ENCODE measurements at regions not wholly inside any gene's neighbourhood (a gene's known extent, or its start where the extent isn't known, plus 50 kb on each side); places are given as distances from the start of the nearest gene placed in this dataset.

DNA sequence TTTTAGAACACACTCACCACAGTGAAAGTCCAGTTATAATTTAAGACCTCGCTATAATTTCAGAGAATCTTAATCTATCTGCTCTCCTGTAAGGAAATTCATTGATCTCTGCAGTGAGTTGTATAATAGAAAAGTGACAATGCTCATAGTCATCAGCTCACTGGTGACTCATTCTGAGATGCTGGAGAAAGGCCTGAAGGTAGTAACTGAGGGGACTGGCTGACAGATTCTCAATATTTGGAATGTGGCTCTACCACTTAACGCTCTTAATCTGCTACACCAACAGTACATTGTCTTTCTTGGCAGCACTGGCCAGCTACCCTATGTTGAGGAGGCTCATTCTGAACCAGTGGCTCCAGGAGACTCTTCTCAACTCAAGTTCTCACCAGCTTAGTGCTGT is 246.1 kb downstream of the RPRM start:
- H3K4me1 ChIP-seq (ENCODE audit: control insufficient read depth in 4 of 4, insufficient read depth in 4 of 4, low read length in 3 of 4): no peaks in the 10 kb centered on the region
- no peaks in the 10 kb centered on the region for H3K36me3 ChIP-seq (ENCODE audit: control insufficient read depth in 4 of 4, insufficient read depth in 3 of 4, low read depth in 1 of 4, low read length in 3 of 4)
- WGBS: 64% methylated on average over 2 of the region's 2 CpGs
- H3K4me3 ChIP-seq (ENCODE audit: low read depth in 1 of 3, low read length in 3 of 3): no peak overlapping the region
- no peak for DNase-seq (ENCODE audit: low spot score)
- H3K9ac ChIP-seq (ENCODE audit: low read depth in 1 of 2, low read length in 2 of 2): no peak overlapping the region
- TF ChIP-seq JUND (IDR thresholded peaks at IDR 0.05) (no peak), ZBTB33 (IDR thresholded peaks at IDR 0.05) (no peak), YY1 (IDR thresholded peaks at IDR 0.05) (no peak), TAF1 (conservative IDR thresholded peaks at IDR 0.05) (no peak), SP1 (IDR thresholded peaks at IDR 0.05) (no peak), GABPA (IDR thresholded peaks at IDR 0.05 in 1 of 2, conservative IDR thresholded peaks at IDR 0.05 in 1 of 2) (no peak), EGR1 (IDR thresholded peaks at IDR 0.05; ENCODE audit: low read depth in 2 of 2) (no peak), FOXA1 (IDR thresholded peaks at IDR 0.05) (no peak), HNF4A (conservative IDR thresholded peaks at IDR 0.05) (no peak)
- TF ChIP-seq, protein P1, sequence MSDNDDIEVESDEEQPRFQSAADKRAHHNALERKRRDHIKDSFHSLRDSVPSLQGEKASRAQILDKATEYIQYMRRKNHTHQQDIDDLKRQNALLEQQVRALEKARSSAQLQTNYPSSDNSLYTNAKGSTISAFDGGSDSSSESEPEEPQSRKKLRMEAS (IDR thresholded peaks at IDR 0.05): no peak
- TF ChIP-seq, protein P2, sequence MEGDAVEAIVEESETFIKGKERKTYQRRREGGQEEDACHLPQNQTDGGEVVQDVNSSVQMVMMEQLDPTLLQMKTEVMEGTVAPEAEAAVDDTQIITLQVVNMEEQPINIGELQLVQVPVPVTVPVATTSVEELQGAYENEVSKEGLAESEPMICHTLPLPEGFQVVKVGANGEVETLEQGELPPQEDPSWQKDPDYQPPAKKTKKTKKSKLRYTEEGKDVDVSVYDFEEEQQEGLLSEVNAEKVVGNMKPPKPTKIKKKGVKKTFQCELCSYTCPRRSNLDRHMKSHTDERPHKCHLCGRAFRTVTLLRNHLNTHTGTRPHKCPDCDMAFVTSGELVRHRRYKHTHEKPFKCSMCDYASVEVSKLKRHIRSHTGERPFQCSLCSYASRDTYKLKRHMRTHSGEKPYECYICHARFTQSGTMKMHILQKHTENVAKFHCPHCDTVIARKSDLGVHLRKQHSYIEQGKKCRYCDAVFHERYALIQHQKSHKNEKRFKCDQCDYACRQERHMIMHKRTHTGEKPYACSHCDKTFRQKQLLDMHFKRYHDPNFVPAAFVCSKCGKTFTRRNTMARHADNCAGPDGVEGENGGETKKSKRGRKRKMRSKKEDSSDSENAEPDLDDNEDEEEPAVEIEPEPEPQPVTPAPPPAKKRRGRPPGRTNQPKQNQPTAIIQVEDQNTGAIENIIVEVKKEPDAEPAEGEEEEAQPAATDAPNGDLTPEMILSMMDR (IDR thresholded peaks at IDR 0.05; ENCODE audit: low read depth, low read length, missing input control): no peak
- no peak overlapping the region for H3K27ac ChIP-seq (ENCODE audit: low read depth in 1 of 2, low read length in 2 of 2)
- H3K27me3 ChIP-seq (ENCODE audit: control insufficient read depth in 4 of 4, insufficient read depth in 4 of 4, low read length in 3 of 4): no peaks in the 10 kb centered on the region
- peaks cover 0 to 9% (median 0%) of the 10 kb centered on the region in 4 donors for H3K9me3 ChIP-seq (ENCODE audit: control insufficient read depth in 4 of 4, low read length in 3 of 4)

- no peaks in the 10 kb centered on the region for H3K4me1 ChIP-seq (ENCODE audit: control insufficient read depth in 4 of 4, insufficient read depth in 4 of 4, low read length in 3 of 4)
- TF ChIP-seq TAF1 (conservative IDR thresholded peaks at IDR 0.05): no peak
- H3K4me3 ChIP-seq (ENCODE audit: low read depth in 1 of 3, low read length in 3 of 3): no peak overlapping the region
- no peak overlapping the region for H3K27ac ChIP-seq (ENCODE audit: low read depth in 1 of 2, low read length in 2 of 2)
- H3K36me3 ChIP-seq (ENCODE audit: control insufficient read depth in 4 of 4, insufficient read depth in 3 of 4, low read depth in 1 of 4, low read length in 3 of 4): no peaks in the 10 kb centered on the region
- DNase-seq (ENCODE audit: low spot score): no peak
- H3K9me3 ChIP-seq (ENCODE audit: control insufficient read depth in 4 of 4, low read length in 3 of 4): peaks cover 0 to 6% (median 0%) of the 10 kb centered on the region in 4 donors
- 61% methylated on average over 5 of the region's 5 CpGs for WGBS
- no peaks in the 10 kb centered on the region for H3K27me3 ChIP-seq (ENCODE audit: control insufficient read depth in 4 of 4, insufficient read depth in 4 of 4, low read length in 3 of 4)
- H3K9ac ChIP-seq (ENCODE audit: low read depth in 1 of 2, low read length in 2 of 2): no peak overlapping the region
These were observed 247.6 kb downstream of the RPRM start for GRCh38 chr2:153230977-153231376.

DNA sequence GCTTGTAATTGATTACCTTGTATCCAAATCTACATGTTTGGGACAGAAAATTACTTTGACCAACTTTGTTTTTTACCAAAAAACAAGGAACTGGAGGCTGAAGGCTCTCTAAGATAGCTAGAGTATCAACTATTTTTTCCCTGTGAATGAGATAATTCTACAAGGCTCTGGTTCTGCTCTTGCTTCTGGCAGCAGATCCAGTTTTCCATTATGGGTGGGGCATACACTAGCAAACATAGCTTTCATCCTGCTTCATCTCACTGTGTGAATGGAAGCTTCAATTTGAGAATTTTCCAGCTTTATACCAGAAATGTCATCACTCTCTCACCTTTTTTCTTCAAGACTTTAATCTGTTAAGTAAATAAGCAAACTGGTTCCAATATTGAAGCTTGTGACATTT is 249.7 kb downstream of the RPRM start:
- Histone ChIP-seq H3K27me3 (ENCODE audit: control insufficient read depth in 4 of 4, insufficient read depth in 4 of 4, low read length in 3 of 4) (no peaks in the 10 kb centered on the region), H3K4me3 (ENCODE audit: low read depth in 1 of 3, low read length in 3 of 3) (no peak overlapping the region), H3K9me3 (ENCODE audit: control insufficient read depth in 4 of 4, low read length in 3 of 4) (peaks cover 0 to 2% (median under 1%) of the 10 kb centered on the region in 4 donors), H3K36me3 (ENCODE audit: control insufficient read depth in 4 of 4, insufficient read depth in 3 of 4, low read depth in 1 of 4, low read length in 3 of 4) (no peaks in the 10 kb centered on the region), H3K27ac (ENCODE audit: low read depth in 1 of 2, low read length in 2 of 2) (no peak overlapping the region), H3K4me1 (ENCODE audit: control insufficient read depth in 4 of 4, insufficient read depth in 4 of 4, low read length in 3 of 4) (no peaks in the 10 kb centered on the region), H3K9ac (ENCODE audit: low read depth in 1 of 2, low read length in 2 of 2) (no peak overlapping the region)
- no peak for DNase-seq (ENCODE audit: low spot score)
- no peak for TF ChIP-seq REST (IDR thresholded peaks at IDR 0.05)
- no peak for TF ChIP-seq HNF4A (conservative IDR thresholded peaks at IDR 0.05)
- no peak for TF ChIP-seq TAF1 (conservative IDR thresholded peaks at IDR 0.05)
- TF ChIP-seq, protein P3, sequence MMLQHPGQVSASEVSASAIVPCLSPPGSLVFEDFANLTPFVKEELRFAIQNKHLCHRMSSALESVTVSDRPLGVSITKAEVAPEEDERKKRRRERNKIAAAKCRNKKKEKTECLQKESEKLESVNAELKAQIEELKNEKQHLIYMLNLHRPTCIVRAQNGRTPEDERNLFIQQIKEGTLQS (IDR thresholded peaks at IDR 0.05): no peak
- TF ChIP-seq ZBTB33 (IDR thresholded peaks at IDR 0.05): no peak
- no peak for TF ChIP-seq RXRA (IDR thresholded peaks at IDR 0.05)
- no peak for TF ChIP-seq GABPA (IDR thresholded peaks at IDR 0.05 in 1 of 2, conservative IDR thresholded peaks at IDR 0.05 in 1 of 2)
- no peak for TF ChIP-seq HNF4G (IDR thresholded peaks at IDR 0.05)
- TF ChIP-seq YY1 (IDR thresholded peaks at IDR 0.05): no peak
- TF ChIP-seq NR2F2 (IDR thresholded peaks at IDR 0.05): no peak
- no peak for TF ChIP-seq RAD21 (IDR thresholded peaks at IDR 0.05)
- TF ChIP-seq EGR1 (IDR thresholded peaks at IDR 0.05; ENCODE audit: low read depth in 2 of 2): no peak
- TF ChIP-seq, protein P1 (IDR thresholded peaks at IDR 0.05): no peak
- TF ChIP-seq FOXA2 (IDR thresholded peaks at IDR 0.05): no peak

Measured in liver (tissue), 8 donors.